Endothelial cell of umbilical vein (primary cell): ENCODE measurements at regions not wholly inside any gene's neighbourhood (a gene's known extent, or its start where the extent isn't known, plus 50 kb on each side); places are given as distances from the start of the nearest gene placed in this dataset.

ENCODE experiments used
- BruUV-seq: library from RNA; stranded (reverse); fragments of 400-500 nt; replicated peaks from 2 replicates; lab custom pipeline; 2021; lab: Mats Ljungman, UMichigan
- CTCF ChIA-PET: fragments of 300-600, 350-600 bp; sonication (Branson Sonifier 250); formaldehyde crosslinking; loops from one replicate; lab custom pipeline; 2021; ENCODE audit warnings: antibody characterized with exemption, inconsistent platforms; lab: Charles Lee
- POLR2A ChIA-PET: fragments of 300-600, 350-600 bp; sonication (Branson Sonifier 250); formaldehyde crosslinking; loops from one replicate; lab custom pipeline; 2021; ENCODE audit warnings: antibody characterized with exemption, inconsistent platforms; lab: Charles Lee
- DNase-seq: peaks from one replicate; pipeline ENCODE4 v3.0.0-alpha.2; 2011; ENCODE audit warnings: low read depth, low spot score
- FAIRE-seq: peaks from 2 replicates; lab custom pipeline; 2011; peaks lifted over from hg19 to GRCh38; lab: Jason Lieb, UNC
- H2AFZ ChIP-seq: 2 replicates; pipeline ENCODE4 v1.6.0; 2012; ENCODE audit warnings: low read depth, low read length, control low read depth, inconsistent platforms
- H3K27ac ChIP-seq: 2 replicates; pipeline ENCODE4 v1.5.1; 2011; ENCODE audit warnings: low read depth, mild to moderate bottlenecking, control low read depth, low read length, moderate library complexity; ENCODE audit not compliant: insufficient read depth
- H3K27me3 ChIP-seq, 2 experiments: 2 replicates each; pipeline versions ENCODE4 v1.6.0 to v1.6.1; 2011; ENCODE audit warnings: low read length in 2 of 2, mixed read lengths in 1 of 2; ENCODE audit not compliant: control insufficient read depth in 2 of 2, insufficient read depth in 2 of 2
- H3K36me3 ChIP-seq, 2 experiments: 2 replicates in 1 of 2; 3 replicates in 1 of 2; pipeline ENCODE4 v1.5.1; 2011; ENCODE audit warnings: low read length in 2 of 2, mild to moderate bottlenecking in 1 of 2, moderate library complexity in 1 of 2; ENCODE audit not compliant: control insufficient read depth in 2 of 2, insufficient read depth in 2 of 2; ENCODE audit errors: extremely low read depth in 1 of 2
- H3K4me1 ChIP-seq: 3 replicates; pipeline ENCODE4 v1.5.1; 2011; ENCODE audit warnings: mild to moderate bottlenecking, low read length; ENCODE audit not compliant: control insufficient read depth, insufficient read depth; ENCODE audit errors: extremely low read depth
- H3K4me2 ChIP-seq: 2 replicates; pipeline ENCODE4 v1.6.1; 2011; ENCODE audit warnings: low read length, control low read depth, mixed read lengths; ENCODE audit not compliant: insufficient read depth
- H3K4me3 ChIP-seq, 3 experiments: fragments of 200-600 bp in 1 of 3; sonication (generic), shearing (Covaris generic) in 1 of 3; replicated peaks in 1 of 3; 2 replicates each; pipeline ENCODE4 v1.5.1; 2011 to 2016; ENCODE audit warnings: control low read depth in 3 of 3, low read length in 3 of 3, mild to moderate bottlenecking in 2 of 3, inconsistent platforms in 1 of 3, low read depth in 1 of 3, moderate library complexity in 1 of 3; ENCODE audit not compliant: insufficient read depth in 1 of 3
- H3K79me2 ChIP-seq: 2 replicates; pipeline ENCODE4 v1.6.0; 2012; ENCODE audit warnings: low read length, inconsistent platforms; ENCODE audit not compliant: control insufficient read depth, insufficient read depth
- H3K9ac ChIP-seq: replicated peaks from 2 replicates; pipeline ENCODE3; 2011; ENCODE audit warnings: low read length, control low read depth; ENCODE audit not compliant: insufficient read depth; ENCODE audit errors: extremely low read depth
- H3K9me1 ChIP-seq: replicated peaks from 3 replicates; pipeline ENCODE4 v1.6.0; 2011; ENCODE audit warnings: mild to moderate bottlenecking, low read length; ENCODE audit not compliant: control insufficient read depth, insufficient read depth; ENCODE audit errors: extremely low read depth
- H3K9me3 ChIP-seq: replicated peaks from 2 replicates; pipeline ENCODE4 v1.5.1; 2012; ENCODE audit warnings: low read length, inconsistent platforms; ENCODE audit not compliant: control insufficient read depth, insufficient read depth
- H4K20me1 ChIP-seq: replicated peaks from 2 replicates; pipeline ENCODE3; 2011; ENCODE audit warnings: mild to moderate bottlenecking, low read length; ENCODE audit not compliant: control insufficient read depth, insufficient read depth; ENCODE audit errors: extremely low read depth
- CTCF ChIP-seq, 2 donors: IDR thresholded peaks; 1 replicate in 1 of 2; 2 replicates in 1 of 2; pipeline ENCODE4 v1.5.1; 2011; ENCODE audit warnings: low read length in 2 of 2, mild to moderate bottlenecking in 2 of 2, moderate library complexity in 2 of 2, control low read depth in 1 of 2, inconsistent platforms in 1 of 2, low read depth in 1 of 2; ENCODE audit not compliant: insufficient read depth in 1 of 2; ENCODE audit errors: extremely low read depth in 1 of 2
- EZH2 ChIP-seq: IDR thresholded peaks from 2 replicates; pipeline ENCODE4 v1.6.1; 2012; ENCODE audit warnings: borderline replicate concordance, low read depth, mild to moderate bottlenecking, moderate library complexity, low read length, inconsistent platforms; ENCODE audit not compliant: severe bottlenecking
- FOS ChIP-seq: IDR thresholded peaks from 2 replicates; pipeline ENCODE4 v1.6.1; 2011; ENCODE audit warnings: mild to moderate bottlenecking, low read length, moderate library complexity, borderline replicate concordance; ENCODE audit not compliant: insufficient read depth
- GATA2 ChIP-seq: IDR thresholded peaks from 2 replicates; pipeline ENCODE4 v1.7.0; 2011; ENCODE audit warnings: low read depth, mild to moderate bottlenecking, moderate library complexity, mixed read lengths, low read length; ENCODE audit not compliant: insufficient read length, insufficient read depth
- JUN ChIP-seq: IDR thresholded peaks from 2 replicates; pipeline ENCODE4 v1.6.1; 2011; ENCODE audit warnings: borderline replicate concordance, low read depth; ENCODE audit not compliant: insufficient read length, insufficient read depth
- MAX ChIP-seq: IDR thresholded peaks from 2 replicates; pipeline ENCODE4 v1.6.1; 2011; ENCODE audit not compliant: insufficient read depth, insufficient read length
- MYC ChIP-seq: IDR thresholded peaks from one replicate; pipeline ENCODE4 v1.6.1; 2011; ENCODE audit warnings: mild to moderate bottlenecking, low read depth, low read length
- POLR2A ChIP-seq: IDR thresholded peaks from 2 replicates; pipeline ENCODE4 v1.6.1; 2012; ENCODE audit warnings: low read depth, mild to moderate bottlenecking, control low read depth, low read length
- POLR2AphosphoS5 ChIP-seq: IDR thresholded peaks from 2 replicates; pipeline ENCODE4 v1.6.1; 2012; ENCODE audit warnings: low read depth, mild to moderate bottlenecking, control low read depth, low read length, moderate library complexity; ENCODE audit not compliant: insufficient read depth
- dilution Hi-C: fragments of 300-500 bp; cut with MboI; formaldehyde crosslinking; loops from one replicate; pipeline ENCODE4 v1.15.0; 2019; ENCODE audit warnings: low sequenced_read_pairs; ENCODE audit not compliant: extremely low pct_ligation_motif_present
- intact Hi-C: fragments of 100-400 bp; cut with micrococcal nuclease; formaldehyde crosslinking; loops from one replicate; pipeline ENCODE4 v1.10.0; 2022

GRCh38 chr1:188228623-188229022, 1399.9 kb downstream of the PLA2G4A start:
- intact Hi-C loops, result no loop called here
- no peaks in the 10 kb centered on the region for H3K4me1 ChIP-seq
- no peak overlapping the region for H3K9ac ChIP-seq
- dilution Hi-C loops, result no loop called here
- no peaks in the 10 kb centered on the region for H3K9me1 ChIP-seq
- no peaks in the 10 kb centered on the region for H4K20me1 ChIP-seq
- no peak overlapping the region for H3K27ac ChIP-seq
- H3K9me3 ChIP-seq, result no peaks in the 10 kb centered on the region
- POLR2A ChIA-PET, result no interaction called here
- CTCF ChIA-PET, result no interaction called here
- TF ChIP-seq FOS (no peak), MAX (no peak), EZH2 (no peak), POLR2A (no peak), GATA2 (no peak), JUN (no peak), POLR2AphosphoS5 (no peak), MYC (no peak), CTCF (IDR thresholded peaks at IDR 0.05; ENCODE audit: extremely low read depth in 1 of 2, insufficient read depth in 1 of 2, low read depth in 1 of 2, low read length in 2 of 2) (no peak)
- no peaks in the 10 kb centered on the region for H3K36me3 ChIP-seq
- BruUV-seq, result no TSS peak
- no peak for DNase-seq
- no peaks in the 10 kb centered on the region for H3K27me3 ChIP-seq
- no peak overlapping the region for H3K4me3 ChIP-seq
- H3K4me2 ChIP-seq, result no peak overlapping the region
- no peak for FAIRE-seq
- H3K79me2 ChIP-seq, result no peaks in the 10 kb centered on the region
- H2AFZ ChIP-seq, result no peak overlapping the region
